ENCODE measurements at regions not wholly inside any gene's neighbourhood (a gene's known extent, or its start where the extent isn't known, plus 50 kb on each side); places are given as distances from the start of the nearest gene placed in this dataset.

DNA sequence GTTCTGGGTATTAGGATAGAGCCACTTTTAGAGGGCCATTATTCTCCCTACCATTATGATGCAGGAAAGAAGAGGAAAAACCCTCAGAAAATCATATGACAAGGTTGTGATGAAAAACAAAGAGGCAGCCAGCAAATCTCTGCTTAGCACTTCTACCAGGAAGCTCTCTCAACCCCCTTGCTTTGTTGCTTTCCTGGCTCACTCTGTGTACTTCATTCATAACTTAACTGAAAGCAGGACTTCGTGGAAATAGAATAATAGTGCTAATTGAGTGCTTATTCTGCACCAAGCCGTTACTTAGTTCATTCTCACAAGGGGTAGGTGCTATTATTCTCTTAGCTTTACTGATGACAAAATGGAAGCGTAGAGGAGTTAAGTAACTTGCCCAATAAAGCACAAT is 354.1 kb downstream of the HRH4 start:
- DNase-seq (ENCODE audit: insufficient read length, low spot score), result no peak
- TF ChIP-seq, protein P1, sequence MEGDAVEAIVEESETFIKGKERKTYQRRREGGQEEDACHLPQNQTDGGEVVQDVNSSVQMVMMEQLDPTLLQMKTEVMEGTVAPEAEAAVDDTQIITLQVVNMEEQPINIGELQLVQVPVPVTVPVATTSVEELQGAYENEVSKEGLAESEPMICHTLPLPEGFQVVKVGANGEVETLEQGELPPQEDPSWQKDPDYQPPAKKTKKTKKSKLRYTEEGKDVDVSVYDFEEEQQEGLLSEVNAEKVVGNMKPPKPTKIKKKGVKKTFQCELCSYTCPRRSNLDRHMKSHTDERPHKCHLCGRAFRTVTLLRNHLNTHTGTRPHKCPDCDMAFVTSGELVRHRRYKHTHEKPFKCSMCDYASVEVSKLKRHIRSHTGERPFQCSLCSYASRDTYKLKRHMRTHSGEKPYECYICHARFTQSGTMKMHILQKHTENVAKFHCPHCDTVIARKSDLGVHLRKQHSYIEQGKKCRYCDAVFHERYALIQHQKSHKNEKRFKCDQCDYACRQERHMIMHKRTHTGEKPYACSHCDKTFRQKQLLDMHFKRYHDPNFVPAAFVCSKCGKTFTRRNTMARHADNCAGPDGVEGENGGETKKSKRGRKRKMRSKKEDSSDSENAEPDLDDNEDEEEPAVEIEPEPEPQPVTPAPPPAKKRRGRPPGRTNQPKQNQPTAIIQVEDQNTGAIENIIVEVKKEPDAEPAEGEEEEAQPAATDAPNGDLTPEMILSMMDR (IDR thresholded peaks at IDR 0.05; ENCODE audit: insufficient read depth, missing control alignments), result no peak
- FAIRE-seq, result no peak

DNA sequence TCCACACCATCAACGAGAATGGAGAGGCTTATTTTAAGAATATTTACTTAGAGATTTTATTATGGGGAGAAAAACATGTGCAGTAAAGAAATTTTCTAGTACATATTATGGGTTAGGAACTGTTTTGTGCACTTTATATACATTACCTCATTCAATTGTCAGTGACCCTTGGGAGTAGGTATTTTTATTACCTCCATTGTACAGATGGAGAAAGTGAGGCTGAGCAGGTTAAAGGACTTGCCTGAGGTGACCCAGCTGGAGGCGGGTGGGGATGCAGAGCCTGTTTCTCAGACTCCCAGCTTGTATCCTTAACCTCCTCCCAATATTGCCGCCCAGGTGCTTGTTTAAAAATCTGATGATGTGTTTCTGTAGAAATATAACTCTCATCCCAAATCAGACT is 356.7 kb downstream of the HRH4 start:
- TF ChIP-seq, protein P1 (IDR thresholded peaks at IDR 0.05; ENCODE audit: insufficient read depth, missing control alignments), result no peak
- DNase-seq (ENCODE audit: insufficient read length, low spot score) (no peak), FAIRE-seq (no peak)

DNA sequence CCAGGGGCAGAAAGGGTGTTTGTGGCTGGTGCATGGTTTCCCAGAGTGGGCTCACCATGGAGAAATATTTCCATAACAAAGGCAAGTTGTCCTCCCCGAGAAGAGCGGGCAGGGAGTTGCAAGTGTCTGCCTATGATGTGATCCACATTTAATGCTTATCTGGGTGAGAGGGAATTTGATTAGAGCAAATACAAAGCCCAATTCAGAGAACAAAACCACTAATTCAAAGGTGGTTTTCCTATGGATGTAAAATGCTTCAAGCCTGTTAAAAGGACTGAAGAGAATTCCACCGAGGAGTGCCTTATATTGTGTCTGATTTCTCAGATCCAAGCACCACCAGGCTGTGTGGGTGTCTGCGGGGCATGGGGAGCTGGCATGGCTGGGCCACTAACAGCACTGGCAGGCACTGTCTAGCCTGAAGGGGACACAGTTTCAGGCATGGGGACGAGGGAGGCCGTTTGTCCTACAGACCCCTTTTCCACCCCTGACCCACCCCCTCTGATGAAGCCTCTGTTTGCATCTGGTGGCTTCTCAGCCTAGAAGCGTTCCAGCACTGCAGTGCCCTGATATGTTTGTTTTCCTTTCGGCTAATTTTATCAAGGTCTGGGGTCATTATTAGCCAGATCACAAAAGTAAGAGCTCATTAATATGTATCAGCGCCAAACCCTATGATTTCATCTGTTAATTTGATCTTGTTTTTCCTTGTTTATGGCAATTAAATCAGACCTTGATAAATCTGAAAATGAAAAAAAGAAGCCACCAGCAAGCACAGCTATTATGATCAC is 357.3 kb downstream of the HRH4 start:
- no peak for FAIRE-seq
- TF ChIP-seq, protein P1 (IDR thresholded peaks at IDR 0.05; ENCODE audit: insufficient read depth, missing control alignments), result no peak
- DNase-seq (ENCODE audit: insufficient read length, low spot score), result no peak

DNA sequence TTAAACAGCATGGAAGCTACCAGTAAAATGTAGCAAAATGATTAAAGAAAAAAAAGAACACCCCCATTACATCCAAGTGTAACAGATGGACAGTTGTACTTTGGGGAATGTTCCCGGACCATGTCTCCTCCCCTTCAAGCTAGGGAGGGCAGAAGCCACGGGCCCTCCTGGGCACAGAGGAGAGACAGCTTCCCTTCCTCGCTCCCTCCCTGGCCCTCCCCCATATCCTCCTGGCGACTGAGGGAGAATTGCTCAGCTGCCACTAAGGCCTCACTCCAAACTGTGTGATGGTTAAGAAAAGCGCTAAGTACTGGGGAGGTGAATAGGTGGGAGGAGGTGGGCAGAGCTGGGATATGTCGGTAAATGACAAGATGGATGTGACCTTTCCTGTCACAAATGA is 358.0 kb downstream of the HRH4 start:
- no peak for FAIRE-seq
- TF ChIP-seq, protein P1 (IDR thresholded peaks at IDR 0.05; ENCODE audit: insufficient read depth, missing control alignments), result no peak
- no peak for DNase-seq (ENCODE audit: insufficient read length, low spot score)

DNA sequence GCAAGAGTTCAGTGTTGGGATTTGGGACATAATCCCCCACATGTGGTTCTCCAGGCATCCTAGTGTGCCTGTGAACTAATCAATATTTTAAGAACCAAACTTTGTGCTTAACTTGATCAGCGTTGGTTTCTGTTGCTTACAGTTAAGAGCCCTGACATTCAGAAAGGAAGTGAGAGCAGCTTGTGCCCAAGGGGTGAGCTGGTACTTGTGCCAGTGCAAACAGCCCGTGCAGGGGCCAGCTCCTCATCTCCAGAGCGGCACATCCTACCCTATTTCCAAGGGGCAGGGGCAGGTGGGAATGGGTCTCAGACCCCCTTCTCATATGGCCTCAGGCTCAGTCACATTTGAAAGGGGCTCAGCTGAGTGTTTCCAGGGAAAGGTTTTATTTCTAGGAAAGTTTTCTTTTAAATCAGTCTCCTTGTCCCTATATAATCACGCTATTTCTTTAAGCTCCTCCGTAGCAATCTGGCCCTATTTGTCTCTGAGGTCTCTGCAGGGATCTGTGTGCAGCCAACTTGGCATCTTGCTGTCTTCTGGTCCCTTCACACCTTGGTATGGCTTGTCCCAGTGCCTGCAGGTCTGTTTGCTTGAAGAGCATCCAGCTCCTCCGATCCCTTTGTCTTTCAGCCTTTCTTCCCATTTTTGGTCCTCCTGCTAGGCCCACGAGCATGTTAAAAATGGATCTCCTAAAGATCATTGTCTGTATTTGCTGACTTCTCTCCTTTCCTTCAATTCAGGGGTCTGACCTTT is 358.9 kb downstream of the HRH4 start:
- DNase-seq (ENCODE audit: insufficient read length, low spot score) (no peak), FAIRE-seq (no peak)

DNA sequence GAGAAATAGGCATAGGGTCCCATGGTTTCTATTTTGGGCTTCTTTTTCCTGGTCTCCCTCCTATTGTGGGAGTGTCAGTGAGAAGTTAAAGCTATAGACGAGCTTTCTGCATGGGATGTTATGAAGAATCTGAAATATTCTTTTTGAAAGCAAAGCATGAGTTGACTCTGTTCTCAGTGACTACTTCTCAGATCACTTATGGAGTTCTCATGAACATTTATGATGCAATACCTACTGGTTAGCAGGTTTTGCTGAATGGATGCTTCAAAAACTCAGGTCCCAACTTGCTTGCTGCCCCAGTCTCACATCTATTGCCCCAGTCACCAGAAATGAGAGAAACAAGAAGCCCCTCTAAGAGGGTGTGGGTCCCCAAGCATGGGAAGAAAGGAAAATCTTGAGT is 365.0 kb downstream of the HRH4 start:
- no peak for DNase-seq (ENCODE audit: insufficient read length, low spot score)
- TF ChIP-seq, protein P1 (IDR thresholded peaks at IDR 0.05; ENCODE audit: insufficient read depth, missing control alignments), result no peak
- FAIRE-seq, result no peak

More for the DNA sequence above, 358.9 kb downstream of the HRH4 start:
- TF ChIP-seq, protein P1 (IDR thresholded peaks at IDR 0.05; ENCODE audit: insufficient read depth, missing control alignments), result no peak

DNA sequence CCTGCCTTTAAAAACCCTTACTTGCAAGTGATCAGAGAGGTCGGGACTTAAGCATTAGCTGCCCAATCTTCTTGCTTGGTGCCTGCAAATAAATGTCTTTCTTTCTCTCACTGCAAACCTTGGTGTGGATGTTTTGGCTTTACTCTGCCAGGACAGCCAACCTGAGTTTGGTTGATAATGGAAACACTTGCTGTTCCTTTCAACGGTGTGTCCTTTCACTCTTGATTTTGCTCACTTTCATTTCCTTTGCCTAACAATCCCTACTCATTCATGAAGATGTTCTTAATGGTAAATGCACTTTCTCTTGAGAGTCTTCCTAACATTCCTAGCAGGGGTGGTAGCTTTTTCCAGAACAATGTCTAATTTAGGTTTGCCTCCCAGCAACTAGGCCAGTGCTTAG is 366.2 kb downstream of the HRH4 start:
- FAIRE-seq, result no peak
- TF ChIP-seq, protein P1 (IDR thresholded peaks at IDR 0.05; ENCODE audit: insufficient read depth, missing control alignments), result no peak
- no peak for DNase-seq (ENCODE audit: insufficient read length, low spot score)

Measured in D721Med (cell line).